Type B pancreatic cell (in vitro differentiated cells): ENCODE measurements at regions not wholly inside any gene's neighbourhood (a gene's known extent, or its start where the extent isn't known, plus 50 kb on each side); places are given as distances from the start of the nearest gene placed in this dataset.

ENCODE experiments used
- DNase-seq: peaks from one replicate; pipeline ENCODE4 v3.0.0; 2021; ENCODE audit warnings: mixed read lengths; ENCODE audit not compliant: unreplicated experiment; ENCODE audit errors: extremely low spot score
- H3K27ac Mint-ChIP-seq: 2 replicates; pipeline ENCODE4 v1.8.0; 2021; ENCODE audit warnings: mild to moderate bottlenecking, mixed read lengths
- H3K27me3 Mint-ChIP-seq: 2 replicates; pipeline ENCODE4 v1.8.0; 2021; ENCODE audit warnings: mixed read lengths
- H3K36me3 Mint-ChIP-seq: 2 replicates; pipeline ENCODE4 v1.8.0; 2021; ENCODE audit warnings: mixed read lengths
- H3K4me1 Mint-ChIP-seq: one replicate; pipeline ENCODE4 v1.8.0; 2021; ENCODE audit warnings: mixed read lengths; ENCODE audit not compliant: unreplicated experiment
- H3K4me3 Mint-ChIP-seq: 2 replicates; pipeline ENCODE4 v1.8.0; 2021; ENCODE audit warnings: mild to moderate bottlenecking, mixed read lengths
- H3K9me3 Mint-ChIP-seq: 2 replicates; pipeline ENCODE4 v1.8.0; 2021; ENCODE audit warnings: mixed read lengths
- TF ChIP-seq, protein P1 (sequence below): fragments of 200-600 bp; sonication (generic); conservative IDR thresholded peaks from 2 replicates; pipeline ENCODE4 v1.5.0; 2021; ENCODE audit warnings: antibody characterized with exemption, mild to moderate bottlenecking

DNA sequence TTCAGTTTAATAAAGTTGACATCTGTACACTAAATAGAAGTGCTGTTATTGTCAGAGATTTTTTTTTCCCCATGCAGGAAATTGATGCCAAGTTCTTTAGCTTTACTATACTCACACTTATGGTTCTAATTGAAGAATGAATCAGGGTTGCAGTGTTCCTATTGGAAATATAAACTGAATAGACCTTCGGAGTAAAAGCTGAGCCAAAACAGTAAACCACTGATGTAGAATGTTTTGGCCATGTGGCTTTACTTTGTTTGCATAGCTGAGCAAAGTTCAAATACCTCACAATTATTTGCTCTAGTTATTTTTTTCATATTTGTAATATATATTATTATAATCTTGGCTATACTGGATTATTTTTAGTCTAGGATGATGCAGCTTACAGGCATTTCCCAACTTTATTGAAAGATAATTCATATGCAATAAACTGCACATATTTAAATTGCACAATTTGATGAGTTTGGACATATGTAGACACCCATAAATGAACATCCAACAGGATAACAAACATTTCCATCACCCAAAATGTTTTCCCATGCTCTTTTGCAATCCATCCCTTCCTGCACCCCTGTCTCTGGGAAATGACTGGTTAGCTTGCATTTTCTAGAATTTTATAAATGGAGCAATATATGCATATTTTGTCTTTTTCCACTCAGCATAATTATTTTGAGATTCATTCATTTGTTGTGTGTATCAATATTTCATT lies 105.8 kb upstream of the NOX3 start:
- Mint-ChIP-seq H3K36me3 (no peaks in the 10 kb centered on the region), H3K4me1 (no peaks in the 10 kb centered on the region), H3K27me3 (no peaks in the 10 kb centered on the region), H3K4me3 (no peak overlapping the region), H3K9me3 (no peaks in the 10 kb centered on the region), H3K27ac (no peak overlapping the region)
- TF ChIP-seq, protein P1, sequence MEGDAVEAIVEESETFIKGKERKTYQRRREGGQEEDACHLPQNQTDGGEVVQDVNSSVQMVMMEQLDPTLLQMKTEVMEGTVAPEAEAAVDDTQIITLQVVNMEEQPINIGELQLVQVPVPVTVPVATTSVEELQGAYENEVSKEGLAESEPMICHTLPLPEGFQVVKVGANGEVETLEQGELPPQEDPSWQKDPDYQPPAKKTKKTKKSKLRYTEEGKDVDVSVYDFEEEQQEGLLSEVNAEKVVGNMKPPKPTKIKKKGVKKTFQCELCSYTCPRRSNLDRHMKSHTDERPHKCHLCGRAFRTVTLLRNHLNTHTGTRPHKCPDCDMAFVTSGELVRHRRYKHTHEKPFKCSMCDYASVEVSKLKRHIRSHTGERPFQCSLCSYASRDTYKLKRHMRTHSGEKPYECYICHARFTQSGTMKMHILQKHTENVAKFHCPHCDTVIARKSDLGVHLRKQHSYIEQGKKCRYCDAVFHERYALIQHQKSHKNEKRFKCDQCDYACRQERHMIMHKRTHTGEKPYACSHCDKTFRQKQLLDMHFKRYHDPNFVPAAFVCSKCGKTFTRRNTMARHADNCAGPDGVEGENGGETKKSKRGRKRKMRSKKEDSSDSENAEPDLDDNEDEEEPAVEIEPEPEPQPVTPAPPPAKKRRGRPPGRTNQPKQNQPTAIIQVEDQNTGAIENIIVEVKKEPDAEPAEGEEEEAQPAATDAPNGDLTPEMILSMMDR, result no peak
- DNase-seq, result no peak

DNA sequence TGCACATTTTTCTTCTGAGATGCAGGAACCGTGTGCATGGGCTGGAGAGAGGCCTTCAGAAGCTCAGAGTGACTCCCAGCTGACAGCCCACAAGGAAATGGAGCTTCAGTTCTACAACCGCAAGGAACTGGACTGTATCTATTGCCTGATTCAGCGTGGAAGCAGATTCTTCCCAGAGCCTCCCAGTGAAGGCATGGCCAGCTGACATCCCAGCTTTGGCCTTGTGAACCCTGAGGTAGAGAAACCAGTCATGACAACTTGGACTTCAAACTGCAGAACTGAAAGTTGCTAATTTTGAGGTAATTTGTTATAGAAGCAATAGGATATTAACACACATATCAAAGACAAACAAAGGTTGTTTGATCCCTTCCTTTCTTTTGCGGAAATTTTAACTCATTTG lies 94.3 kb upstream of the NOX3 start:
- TF ChIP-seq, protein P1, result no peak
- DNase-seq, result no peak
- Mint-ChIP-seq H3K27ac (no peak overlapping the region), H3K4me1 (no peaks in the 10 kb centered on the region), H3K4me3 (no peak overlapping the region), H3K9me3 (no peaks in the 10 kb centered on the region), H3K27me3 (no peaks in the 10 kb centered on the region), H3K36me3 (no peaks in the 10 kb centered on the region)

DNA sequence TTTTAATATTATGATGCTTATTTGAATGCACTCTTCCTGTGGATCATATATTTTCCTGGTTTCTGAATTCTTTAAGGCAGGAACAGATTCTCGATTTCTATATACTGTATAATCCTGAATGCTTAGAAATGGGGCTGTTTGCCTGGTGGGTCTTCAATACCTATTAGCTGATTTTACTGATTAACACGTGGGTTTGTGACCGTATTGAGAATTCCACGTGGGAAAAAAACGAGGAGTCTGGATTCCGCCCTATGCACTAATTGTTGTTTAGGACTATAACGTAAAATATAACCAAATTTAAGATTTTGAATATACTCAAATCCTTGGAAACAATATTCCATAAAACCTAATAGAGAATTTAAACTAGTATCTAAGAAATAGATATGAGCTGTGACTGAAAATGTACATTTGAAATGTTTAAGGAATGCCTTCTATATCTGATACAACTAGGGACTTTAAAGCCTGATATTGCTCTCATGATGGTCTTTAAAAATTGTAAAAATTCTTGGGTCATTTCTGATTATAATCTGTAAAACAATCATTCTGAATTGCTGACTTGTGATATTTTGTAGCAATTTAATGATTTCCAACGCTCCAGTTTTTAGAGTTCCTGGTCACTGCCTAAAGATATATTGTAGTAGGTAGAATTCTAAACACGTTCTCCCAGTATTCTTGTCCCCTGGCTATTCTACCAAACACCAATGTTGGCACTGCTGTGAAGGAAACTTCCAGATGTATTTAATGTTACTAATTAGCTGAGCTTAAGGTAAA lies 93.6 kb upstream of the NOX3 start:
- H3K4me1 Mint-ChIP-seq, result no peaks in the 10 kb centered on the region
- no peak overlapping the region for H3K27ac Mint-ChIP-seq
- H3K4me3 Mint-ChIP-seq, result no peak overlapping the region
- no peaks in the 10 kb centered on the region for H3K9me3 Mint-ChIP-seq
- H3K27me3 Mint-ChIP-seq, result no peaks in the 10 kb centered on the region
- H3K36me3 Mint-ChIP-seq, result no peaks in the 10 kb centered on the region
- TF ChIP-seq, protein P1, result no peak
- no peak for DNase-seq

DNA sequence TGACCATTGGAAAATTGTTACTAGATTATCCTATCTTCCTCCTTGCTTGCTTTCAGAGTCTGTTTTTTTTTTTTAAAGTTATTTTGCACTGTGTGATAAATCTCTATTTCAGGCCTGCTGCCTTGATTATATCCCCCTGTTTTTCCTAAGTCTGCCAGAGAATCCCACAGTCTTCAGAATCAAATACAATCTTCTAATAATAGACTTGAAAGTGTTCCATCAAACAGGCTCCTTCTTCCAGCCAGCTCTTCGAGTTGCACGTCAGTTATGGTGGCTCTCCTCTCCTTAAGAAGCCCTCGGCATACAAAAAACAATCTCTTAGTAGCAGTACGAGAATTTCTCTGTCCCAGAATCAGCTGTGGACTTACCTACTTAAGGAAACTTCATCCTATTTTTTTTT lies 92.9 kb upstream of the NOX3 start:
- no peak overlapping the region for H3K27ac Mint-ChIP-seq
- TF ChIP-seq, protein P1, result no peak
- H3K27me3 Mint-ChIP-seq, result no peaks in the 10 kb centered on the region
- H3K4me3 Mint-ChIP-seq, result no peak overlapping the region
- no peaks in the 10 kb centered on the region for H3K9me3 Mint-ChIP-seq
- H3K4me1 Mint-ChIP-seq, result no peaks in the 10 kb centered on the region
- DNase-seq, result no peak
- no peaks in the 10 kb centered on the region for H3K36me3 Mint-ChIP-seq

DNA sequence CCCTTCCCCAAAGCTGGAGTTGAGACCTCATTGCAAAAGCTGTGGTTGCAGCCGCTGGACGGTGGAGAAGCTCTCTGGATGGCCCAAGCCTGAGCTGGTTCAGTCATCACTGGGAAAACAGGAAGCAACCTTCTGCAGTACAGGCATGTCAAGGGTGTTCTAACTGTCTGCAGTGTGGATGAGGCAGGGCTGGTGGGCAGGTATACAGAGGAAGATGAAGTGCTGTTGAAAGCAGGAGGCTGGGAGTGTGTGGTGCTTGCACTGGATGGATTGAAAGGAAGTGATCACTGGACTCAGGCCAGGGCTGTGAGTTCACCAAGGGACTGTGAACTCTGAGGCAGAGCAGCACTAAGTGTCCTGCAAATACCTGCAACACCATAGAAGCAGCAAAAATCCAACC lies 89.0 kb upstream of the NOX3 start:
- H3K9me3 Mint-ChIP-seq, result no peaks in the 10 kb centered on the region
- H3K27me3 Mint-ChIP-seq, result no peaks in the 10 kb centered on the region
- no peaks in the 10 kb centered on the region for H3K36me3 Mint-ChIP-seq
- peak overlapping the region; percentile 63 for H3K27ac Mint-ChIP-seq
- H3K4me3 Mint-ChIP-seq, result no peak overlapping the region
- H3K4me1 Mint-ChIP-seq, result no peaks in the 10 kb centered on the region
- no peak for DNase-seq
- TF ChIP-seq, protein P1, result no peak
